ENCODE measurements at regions not wholly inside any gene's neighbourhood (a gene's known extent, or its start where the extent isn't known, plus 50 kb on each side); places are given as distances from the start of the nearest gene placed in this dataset.

GRCh38 chr7:27367933-27368549, 125.4 kb downstream of the EVX1 start:
- no peak for TF ChIP-seq POLR2A (IDR thresholded peaks at IDR 0.05)
- TF ChIP-seq CTCF (IDR thresholded peaks at IDR 0.05), result no peak
- no peak for TF ChIP-seq EP300 (IDR thresholded peaks at IDR 0.05)
